ENCODE measurements at regions not wholly inside any gene's neighbourhood (a gene's known extent, or its start where the extent isn't known, plus 50 kb on each side); places are given as distances from the start of the nearest gene placed in this dataset.

- no peak for DNase-seq (ENCODE audit: low spot score)
These were observed 171.0 kb upstream of the SLC24A5 start for GRCh38 chr15:47949815-47950214.

GRCh38 chr15:47950447-47950846 lies 170.3 kb upstream of the SLC24A5 start:
- DNase-seq (ENCODE audit: low spot score), result no peak

GRCh38 chr15:47951781-47952180 lies 169.0 kb upstream of the SLC24A5 start:
- DNase-seq (ENCODE audit: low spot score), result no peak

DNA sequence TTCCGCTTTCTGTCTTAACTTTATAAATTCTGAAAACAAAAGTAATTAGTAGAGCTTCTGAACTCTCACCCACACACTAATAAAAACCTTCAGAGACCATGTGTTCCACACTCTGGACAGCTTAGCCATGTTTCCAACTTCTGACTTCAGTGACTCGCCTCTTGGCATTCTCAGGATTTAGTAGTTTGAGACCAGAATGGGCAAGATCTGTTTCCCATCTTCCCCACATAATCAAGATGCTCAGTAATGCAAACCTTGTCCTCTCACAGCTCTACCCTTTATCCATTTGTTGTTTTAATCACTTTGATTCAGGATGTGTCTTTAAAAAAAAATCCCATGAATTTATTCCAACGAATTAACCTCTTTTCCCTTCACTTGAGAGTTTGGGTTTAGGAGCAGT lies 166.6 kb upstream of the SLC24A5 start:
- no peak for DNase-seq (ENCODE audit: low spot score)

GRCh38 chr15:47955021-47955420 lies 165.8 kb upstream of the SLC24A5 start:
- no peak for DNase-seq (ENCODE audit: low spot score)

GRCh38 chr15:47959617-47960413 lies 161.0 kb upstream of the SLC24A5 start:
- DNase-seq (ENCODE audit: low spot score), result no peak

DNA sequence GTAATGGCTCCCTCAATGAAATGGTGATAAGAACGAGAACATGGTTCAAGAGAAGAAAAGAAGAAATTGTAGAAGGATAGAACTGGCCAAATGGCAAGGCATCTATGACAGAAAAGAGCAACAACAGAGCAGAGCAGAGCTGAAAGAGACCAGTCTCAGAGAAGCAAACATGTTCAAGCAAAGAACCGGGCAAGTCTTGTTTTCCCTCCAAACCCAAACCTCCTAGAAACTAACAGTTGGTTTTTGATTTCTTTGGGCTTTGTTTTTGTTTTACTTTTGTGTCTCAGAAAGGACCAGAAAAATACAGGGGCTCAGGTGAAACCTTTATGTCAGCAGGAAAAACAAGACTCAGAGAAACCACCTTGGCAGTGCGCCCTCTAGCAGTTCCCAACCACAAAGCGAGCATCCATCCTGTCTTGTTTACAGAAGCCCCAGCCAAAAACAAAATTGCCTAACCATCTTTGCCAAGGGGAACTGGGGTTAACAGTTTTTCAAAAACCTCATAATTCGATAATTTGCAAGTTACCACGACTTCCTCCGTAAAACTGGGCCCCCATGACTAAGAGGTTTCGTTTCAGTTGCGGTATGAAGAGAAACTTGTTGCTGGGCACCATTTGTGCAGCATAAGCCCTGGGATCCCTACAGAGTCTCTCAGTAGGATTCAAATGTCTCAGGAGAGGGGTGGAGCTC lies 159.2 kb upstream of the SLC24A5 start:
- no peak for DNase-seq (ENCODE audit: low spot score)

GRCh38 chr15:47963265-47963664 lies 157.5 kb upstream of the SLC24A5 start:
- DNase-seq (ENCODE audit: low spot score), result no peak

DNA sequence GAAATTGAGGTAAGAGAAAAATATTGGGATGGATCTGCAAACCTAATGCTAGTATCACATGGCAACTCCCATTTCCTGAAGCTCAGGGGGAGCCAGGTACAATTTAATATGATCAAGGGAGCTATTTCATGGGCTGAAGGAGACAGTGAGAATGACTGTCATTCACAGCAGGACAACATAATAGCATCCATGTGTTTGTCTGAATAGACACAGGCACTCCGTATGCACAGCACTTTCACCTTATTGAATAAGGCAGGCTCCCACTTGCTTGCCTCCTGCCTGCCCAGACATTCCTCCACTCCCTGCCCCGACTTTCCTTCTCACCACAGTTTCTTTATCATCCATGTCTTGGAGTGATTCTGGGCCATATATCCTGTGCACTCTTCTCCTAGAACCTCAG lies 156.6 kb upstream of the SLC24A5 start:
- DNase-seq (ENCODE audit: low spot score), result no peak

DNA sequence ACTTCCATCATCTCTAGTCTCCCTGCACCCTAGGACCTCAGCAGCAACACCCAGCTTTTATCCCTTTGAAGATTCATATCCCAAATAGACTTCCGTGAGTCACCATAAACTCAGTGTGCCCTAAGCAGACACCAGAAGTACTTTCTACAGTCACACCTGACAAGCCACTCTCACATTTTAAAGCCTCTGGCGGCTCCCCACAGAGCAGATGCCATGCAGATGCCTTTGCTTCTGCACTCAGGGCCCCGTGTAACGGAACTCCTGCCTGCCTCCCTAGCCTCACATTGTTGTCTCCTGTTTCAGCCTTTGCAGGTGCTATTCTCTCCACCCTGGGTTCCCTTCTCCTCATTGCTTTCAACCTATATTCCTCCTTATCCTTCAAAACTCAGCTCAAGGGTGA lies 155.5 kb upstream of the SLC24A5 start:
- DNase-seq (ENCODE audit: low spot score), result peak; percentile 4

DNA sequence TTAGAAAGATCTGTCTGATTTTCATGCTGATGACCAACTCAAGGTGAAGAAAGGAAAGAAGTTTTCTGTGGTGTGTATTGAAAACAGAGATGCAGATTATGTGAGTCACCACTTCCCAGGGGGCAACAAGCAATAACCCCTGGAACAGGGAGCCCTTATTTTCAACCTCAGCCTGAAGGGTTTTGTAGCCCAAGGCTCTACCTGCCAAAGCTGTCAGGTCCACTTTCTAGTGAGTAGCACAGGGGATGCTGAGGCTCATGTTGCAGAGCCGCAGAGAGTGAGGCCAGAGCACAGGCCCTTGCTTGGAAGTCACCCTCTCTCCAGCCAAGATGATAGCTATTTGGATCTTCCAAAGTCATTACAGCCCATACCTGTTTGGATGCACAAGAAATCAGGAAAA lies 152.2 kb upstream of the SLC24A5 start:
- no peak for DNase-seq (ENCODE audit: low spot score)

- no peak for DNase-seq (ENCODE audit: low spot score)
These were observed 149.2 kb upstream of the SLC24A5 start for GRCh38 chr15:47971637-47972036.

DNA sequence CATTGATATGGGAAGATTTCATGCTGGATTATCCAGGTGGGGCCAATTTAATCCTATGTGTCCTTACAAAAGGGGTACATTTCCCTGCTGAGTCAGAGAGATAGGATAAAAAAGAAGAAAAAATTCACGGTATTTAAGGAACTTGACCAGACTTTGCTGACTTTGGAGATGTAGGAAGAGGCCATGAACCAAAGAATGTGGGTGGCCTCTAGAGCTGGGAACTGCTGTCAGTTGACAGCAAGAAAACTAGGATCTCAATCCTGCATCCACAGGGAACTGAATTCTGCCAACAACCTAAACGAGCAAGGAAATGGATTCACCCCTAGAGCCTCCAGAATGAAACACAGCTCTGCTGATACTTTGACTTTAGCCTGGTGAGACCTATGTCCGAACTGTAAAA lies 148.1 kb upstream of the SLC24A5 start:
- no peak for DNase-seq (ENCODE audit: low spot score)

GRCh38 chr15:47974724-47975123 lies 146.1 kb upstream of the SLC24A5 start:
- DNase-seq (ENCODE audit: low spot score), result no peak

DNA sequence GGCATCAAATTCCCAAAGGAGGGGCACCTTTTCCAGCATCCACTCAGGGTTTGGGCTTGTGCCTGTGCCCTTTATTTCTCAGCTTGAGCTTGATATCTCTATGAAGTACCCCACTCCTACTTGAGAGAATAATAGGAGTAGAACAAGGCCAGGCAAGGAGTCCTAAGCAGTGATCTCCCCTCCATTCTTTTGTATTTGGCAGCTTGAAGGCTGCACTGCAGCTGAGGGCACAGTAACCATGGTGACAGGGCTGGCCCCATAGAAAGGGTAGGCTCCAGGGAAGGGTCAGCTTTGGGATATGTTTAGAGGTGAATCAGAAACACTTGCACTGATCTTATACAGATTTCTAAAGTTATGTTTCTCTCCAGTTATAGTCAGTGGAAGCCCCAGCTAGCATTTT lies 145.4 kb upstream of the SLC24A5 start:
- no peak for DNase-seq (ENCODE audit: low spot score)

- DNase-seq (ENCODE audit: low spot score), result no peak
These were observed 137.3 kb upstream of the SLC24A5 start for GRCh38 chr15:47983533-47983932.

DNA sequence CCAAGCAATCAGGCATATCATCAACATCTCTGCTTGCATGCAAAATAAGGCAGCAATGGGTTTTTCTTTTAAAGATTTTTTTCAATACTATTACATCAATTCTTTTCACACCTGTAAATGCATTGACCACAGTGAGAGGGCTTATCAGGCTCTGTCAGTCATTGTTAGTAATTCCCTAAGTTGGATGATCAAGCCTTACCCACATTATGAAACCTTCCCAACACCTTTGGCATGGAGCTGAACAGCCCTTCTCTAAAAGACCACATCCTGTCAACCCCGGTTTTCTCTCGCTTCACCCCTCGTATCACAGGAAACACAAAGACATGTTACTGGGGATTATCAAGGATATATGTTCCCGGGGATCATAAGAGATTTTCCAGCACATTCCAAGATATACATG lies 135.2 kb upstream of the SLC24A5 start:
- DNase-seq (ENCODE audit: low spot score), result no peak

GRCh38 chr15:47987461-47987860 lies 133.3 kb upstream of the SLC24A5 start:
- no peak for DNase-seq (ENCODE audit: low spot score)

DNA sequence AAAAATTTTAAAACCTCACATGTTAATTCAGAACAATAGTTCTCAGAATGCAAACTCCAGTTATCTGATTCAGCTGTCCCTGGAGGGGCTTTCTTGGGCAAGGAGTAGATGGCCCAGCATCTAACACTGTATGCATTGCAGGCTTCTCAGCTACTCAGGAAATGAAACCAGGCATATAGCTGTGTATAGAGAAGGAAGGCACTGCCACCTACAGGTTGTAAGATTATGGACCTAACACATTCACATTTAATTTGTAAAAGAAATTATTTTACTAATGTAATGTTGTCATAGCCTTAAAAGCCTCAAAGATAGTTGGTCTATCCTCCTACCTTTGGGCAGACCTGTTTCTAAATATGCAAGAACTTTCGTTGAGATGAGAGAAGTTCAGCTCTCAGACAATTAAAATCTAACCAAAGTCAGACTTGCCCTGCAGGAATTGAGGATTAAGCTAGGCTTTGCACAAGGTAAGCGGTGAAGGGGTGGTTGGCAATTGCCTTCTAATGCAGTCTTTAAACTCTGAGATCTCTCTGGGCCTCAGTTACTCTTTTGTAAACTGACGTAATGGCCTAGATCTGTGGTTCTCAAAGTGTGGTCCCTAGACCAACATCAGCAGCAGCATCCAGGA lies 132.8 kb upstream of the SLC24A5 start:
- DNase-seq (ENCODE audit: low spot score), result peak; percentile 62

GRCh38 chr15:47988564-47988963 lies 132.2 kb upstream of the SLC24A5 start:
- no peak for DNase-seq (ENCODE audit: low spot score)

DNA sequence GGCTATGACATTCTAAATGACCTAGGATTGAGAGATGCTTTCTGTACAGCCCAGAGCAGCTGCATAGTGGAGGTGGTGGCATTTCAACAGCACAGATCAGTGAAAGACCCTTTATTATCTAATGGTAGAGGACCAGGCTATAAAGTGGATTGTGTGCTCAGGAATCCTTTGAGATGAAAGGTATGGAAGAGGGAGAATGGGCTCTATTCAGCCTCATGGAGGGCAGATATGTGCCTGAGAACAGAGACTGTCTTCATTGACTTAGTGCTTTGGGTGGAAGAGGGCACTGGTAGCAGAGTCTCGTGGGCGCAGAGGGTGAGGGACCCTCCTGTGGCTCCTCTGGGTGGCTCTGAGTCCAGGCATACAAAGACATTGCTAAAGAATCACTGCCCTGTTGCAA lies 130.0 kb upstream of the SLC24A5 start:
- no peak for DNase-seq (ENCODE audit: low spot score)

DNA sequence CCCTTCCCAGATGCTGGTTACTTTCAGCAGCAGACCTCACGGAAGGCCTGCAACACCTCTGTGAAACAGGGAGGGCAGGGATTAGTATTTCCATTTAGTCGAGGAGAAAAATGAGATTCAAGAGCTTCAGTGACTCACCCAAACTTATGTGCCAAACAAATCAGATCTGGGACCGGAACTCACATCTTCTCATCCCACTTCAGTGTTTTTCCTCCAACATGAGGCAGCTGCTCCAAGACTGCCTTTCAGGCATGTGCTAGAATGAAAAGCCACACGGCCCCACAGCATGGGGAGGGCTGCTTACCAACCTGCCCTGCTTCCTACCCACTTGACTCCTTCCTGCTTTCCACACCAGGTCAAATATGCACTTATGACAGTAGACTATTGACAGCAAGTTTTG lies 129.4 kb upstream of the SLC24A5 start:
- DNase-seq (ENCODE audit: low spot score), result no peak

GRCh38 chr15:47993051-47993450 lies 127.7 kb upstream of the SLC24A5 start:
- no peak for DNase-seq (ENCODE audit: low spot score)
